GM19452 (cell line): ENCODE measurements at regions not wholly inside any gene's neighbourhood (a gene's known extent, or its start where the extent isn't known, plus 50 kb on each side); places are given as distances from the start of the nearest gene placed in this dataset.
"Not testable (repeated sequence)": the region's sequence is repeated elsewhere in the genome, so short reads cannot be mapped to it uniquely, and the experiment has no call there.

Source experiments
- ATAC-seq: cut with Tn5 transposase; IDR thresholded peaks from one replicate; pipeline ENCODE4 v1.9.1; 2021; ENCODE audit not compliant: unreplicated experiment

DNA sequence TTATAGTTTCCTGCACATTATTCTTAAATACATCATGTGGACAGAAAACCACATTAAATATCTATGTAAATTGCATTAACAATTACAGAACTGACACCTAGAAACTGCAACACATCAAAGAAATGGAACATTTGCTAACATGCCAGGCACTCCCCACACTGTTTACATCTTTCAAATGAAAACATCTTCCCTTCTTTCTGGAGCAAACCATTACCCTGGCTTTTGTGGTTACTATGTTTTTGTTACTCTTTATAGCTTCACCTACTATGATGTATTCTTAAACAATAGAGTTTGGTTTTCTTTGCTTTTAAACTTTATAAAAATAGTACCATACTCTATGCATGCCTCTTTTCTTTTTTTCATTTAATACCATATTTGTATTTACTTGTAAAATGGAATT lies 1894.5 kb upstream of the CELF4 start:
- no peak for ATAC-seq

DNA sequence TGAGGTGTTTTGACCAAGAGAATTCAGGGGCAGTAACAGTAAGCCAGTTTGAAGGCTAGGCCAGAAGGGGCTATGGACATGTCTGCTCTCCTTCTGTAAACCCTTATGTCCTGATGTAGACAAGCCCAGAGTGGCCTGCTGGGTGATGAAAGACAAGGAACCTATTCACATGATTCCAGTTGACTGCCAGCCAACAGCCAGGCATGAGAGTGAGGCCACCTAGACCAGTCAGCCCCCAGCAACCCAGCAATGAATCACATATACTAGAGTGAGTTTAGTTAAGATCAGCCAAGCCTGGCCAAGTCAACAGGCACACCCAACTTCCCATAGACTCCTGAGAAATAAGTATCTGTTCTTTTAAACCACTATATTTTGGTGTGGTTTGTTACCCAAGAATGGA lies 1889.7 kb upstream of the CELF4 start:
- ATAC-seq, result no peak

- no peak for ATAC-seq
These were observed 1889.3 kb upstream of the CELF4 start for GRCh38 chr18:39454866-39455265.

- ATAC-seq, result no peak
These were observed 1888.3 kb upstream of the CELF4 start for GRCh38 chr18:39453882-39454281.

DNA sequence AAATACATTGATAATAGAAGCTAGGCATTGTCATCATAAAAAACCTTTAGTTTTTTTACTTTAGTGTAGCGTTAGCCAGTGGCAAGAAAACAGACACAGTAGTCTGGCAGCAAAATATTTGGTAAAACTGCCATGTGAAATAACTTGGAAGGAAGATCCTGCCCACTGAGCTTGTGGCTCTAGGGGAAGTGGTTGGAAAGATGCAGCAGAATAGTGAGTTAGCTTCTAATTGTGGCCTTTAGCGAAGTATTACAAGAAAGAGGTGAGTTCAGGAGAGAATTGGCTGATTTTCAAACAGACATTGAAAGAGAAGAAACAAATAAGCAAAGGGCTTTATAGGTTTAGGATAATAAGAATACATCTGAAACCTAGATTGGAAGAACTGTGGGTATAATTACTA lies 1887.8 kb upstream of the CELF4 start:
- no peak for ATAC-seq

GRCh38 chr18:39450958-39451357 lies 1885.4 kb upstream of the CELF4 start:
- ATAC-seq, result no peak

- ATAC-seq, result no peak
These were observed 1884.0 kb upstream of the CELF4 start for GRCh38 chr18:39449566-39449965.

- no peak for ATAC-seq
These were observed 1883.3 kb upstream of the CELF4 start for GRCh38 chr18:39448942-39449341.

DNA sequence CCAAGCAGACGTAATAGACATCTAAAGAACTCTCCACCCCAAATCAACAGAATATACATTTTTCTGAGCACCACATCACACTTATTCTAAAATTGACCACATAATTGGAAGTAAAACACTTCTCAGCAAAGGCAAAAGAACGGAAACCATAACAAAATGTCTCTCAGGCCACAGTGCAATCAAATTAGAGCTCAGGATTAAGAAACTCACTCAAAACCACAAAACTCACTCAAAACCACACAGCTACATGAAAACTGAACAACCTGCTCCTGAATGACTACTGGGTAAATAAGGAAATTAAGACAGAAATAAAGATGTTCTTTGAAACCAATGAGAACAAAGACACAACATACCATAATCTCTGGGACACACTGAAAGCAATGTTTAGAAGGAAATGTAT lies 1879.4 kb upstream of the CELF4 start:
- ATAC-seq, result not testable (repeated sequence)

- ATAC-seq, result no peak
These were observed 1876.0 kb upstream of the CELF4 start for GRCh38 chr18:39441648-39442047.

- ATAC-seq, result no peak
These were observed 1870.4 kb upstream of the CELF4 start for GRCh38 chr18:39435996-39436395.

- no peak for ATAC-seq
These were observed 1869.6 kb upstream of the CELF4 start for GRCh38 chr18:39435209-39435608.

DNA sequence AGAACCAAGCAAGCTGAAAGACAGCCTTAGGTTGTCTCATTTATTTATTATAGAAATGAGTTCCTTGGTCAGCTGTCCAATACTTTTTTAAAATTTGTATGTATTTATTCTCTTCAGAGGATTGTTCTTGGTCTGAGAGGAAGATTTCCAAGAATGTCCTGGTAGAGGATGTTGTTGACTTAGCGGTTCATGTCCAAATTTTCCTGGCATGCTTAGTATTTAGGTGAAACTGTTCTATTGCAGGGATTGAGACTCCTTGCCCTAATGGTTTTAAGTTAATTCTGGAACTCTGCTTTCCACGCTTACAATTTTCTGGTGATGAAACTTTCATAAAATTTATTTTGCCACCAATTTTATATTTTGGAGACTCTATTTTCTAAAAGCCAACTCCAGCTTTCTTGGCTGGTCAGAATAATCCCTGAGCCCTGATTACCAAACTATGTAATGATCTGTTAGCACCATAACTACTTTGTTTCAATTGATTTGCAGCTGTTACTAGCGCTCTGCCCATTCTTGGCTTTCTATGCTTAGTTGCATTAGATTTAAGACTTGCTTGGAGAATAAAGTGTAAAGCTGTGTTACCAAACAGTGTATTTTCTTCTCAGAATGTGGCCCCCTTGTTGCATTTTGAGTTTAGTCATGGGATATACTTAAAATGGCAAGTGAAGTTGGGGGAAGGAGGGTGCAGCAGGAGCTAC lies 1868.8 kb upstream of the CELF4 start:
- ATAC-seq, result no peak

GRCh38 chr18:39425172-39425850 lies 1859.7 kb upstream of the CELF4 start:
- ATAC-seq, result no peak

DNA sequence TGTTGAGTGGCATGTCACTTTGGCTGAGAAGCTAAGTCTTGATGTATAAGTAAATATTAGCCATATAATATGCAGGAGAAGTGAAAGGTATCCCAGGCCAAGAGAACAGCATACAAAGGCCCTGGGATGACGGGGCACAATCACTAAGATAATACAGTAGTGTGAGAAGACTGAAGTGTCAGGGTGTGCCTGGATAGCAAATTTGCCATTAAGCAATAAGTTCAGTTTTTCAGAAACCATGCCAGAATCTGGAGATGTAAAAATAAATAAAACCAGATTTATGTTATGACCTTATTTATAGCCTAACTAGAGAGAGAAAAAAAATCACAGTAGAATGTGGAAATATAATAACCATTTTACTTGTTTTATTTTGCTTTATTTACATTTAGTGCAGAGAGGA lies 1858.7 kb upstream of the CELF4 start:
- no peak for ATAC-seq

DNA sequence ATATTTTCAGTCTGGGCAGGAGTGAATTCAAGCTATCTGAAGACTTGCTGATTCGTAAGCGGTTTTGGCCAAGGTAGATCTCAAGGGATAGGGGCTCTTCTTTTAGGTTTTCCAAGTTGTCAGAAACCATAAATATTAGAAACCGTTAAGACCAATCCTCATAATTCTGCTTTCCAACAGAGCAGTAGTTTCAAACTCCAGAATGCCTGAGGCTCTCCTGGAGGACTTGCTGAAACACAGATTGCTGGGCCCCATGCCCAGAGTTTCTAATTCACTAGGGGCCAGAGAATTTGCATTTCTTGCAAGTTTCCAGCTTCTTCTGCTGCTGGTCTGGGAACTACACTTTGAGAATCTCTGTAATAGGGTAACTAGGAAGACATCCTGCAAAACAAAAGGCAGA lies 1855.7 kb upstream of the CELF4 start:
- no peak for ATAC-seq

- no peak for ATAC-seq
These were observed 1853.7 kb upstream of the CELF4 start for GRCh38 chr18:39419315-39419714.

DNA sequence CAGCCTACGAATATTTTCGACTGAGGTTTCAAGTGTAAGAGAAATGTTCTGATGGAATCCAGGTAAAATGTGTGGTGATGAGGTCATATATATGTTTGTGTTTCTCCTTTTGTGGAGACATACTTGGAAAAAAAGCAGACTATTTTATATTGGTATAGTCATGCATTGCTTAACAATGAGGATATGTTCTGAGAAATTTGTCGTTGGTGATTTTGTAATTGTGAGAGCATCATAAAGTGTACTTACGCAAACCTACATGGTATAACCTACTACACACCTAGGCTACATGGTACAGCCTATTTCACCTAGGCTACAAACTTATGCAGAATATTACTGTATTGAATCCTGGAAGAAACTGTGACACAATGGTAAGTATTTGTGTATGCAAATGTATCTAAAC lies 1849.9 kb upstream of the CELF4 start:
- no peak for ATAC-seq

DNA sequence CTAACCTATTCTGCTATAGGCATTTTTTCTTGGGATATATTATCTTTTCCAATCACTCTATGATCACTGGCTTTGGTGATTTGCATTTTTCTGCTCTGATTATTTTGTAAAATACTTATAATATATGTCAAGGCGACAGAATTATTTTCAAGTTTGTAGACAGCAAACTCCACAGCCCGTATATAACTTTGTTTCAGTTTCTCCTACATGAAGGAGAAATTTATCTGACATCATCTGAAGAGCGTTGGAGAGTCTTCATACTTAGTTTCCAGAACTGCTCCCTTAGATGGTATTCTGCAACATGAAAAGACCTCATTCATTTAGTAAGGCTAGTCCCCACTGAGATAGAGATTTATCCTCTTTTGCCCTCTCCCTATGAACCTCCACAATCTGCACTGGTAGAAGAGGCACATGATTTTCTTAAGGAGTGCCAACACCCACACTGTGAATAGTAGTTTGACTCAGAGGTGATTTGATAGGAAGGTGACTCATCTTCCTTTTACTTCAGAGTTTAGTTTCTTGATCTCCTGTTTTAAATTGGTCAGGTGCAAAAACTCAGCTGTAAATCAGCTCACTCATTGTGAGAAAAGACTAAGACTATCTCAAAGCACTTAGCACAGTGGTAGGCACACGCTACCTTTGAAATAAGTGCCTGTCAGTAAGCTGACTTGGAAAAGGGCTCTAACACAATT lies 1848.6 kb upstream of the CELF4 start:
- ATAC-seq, result no peak

- no peak for ATAC-seq
These were observed 1841.3 kb upstream of the CELF4 start for GRCh38 chr18:39406941-39407340.

- no peak for ATAC-seq
These were observed 1837.5 kb upstream of the CELF4 start for GRCh38 chr18:39403121-39403520.

- ATAC-seq, result no peak
These were observed 1834.1 kb upstream of the CELF4 start for GRCh38 chr18:39399662-39400061.
